H7 (cell line): ENCODE measurements at regions not wholly inside any gene's neighbourhood (a gene's known extent, or its start where the extent isn't known, plus 50 kb on each side); places are given as distances from the start of the nearest gene placed in this dataset.

Experiments used
- DNase-seq: peaks from one replicate; pipeline ENCODE4 v3.0.0; 2012
- H3K27me3 ChIP-seq: 2 replicates; pipeline ENCODE4 v1.6.0; 2011; ENCODE audit warnings: mild to moderate bottlenecking, low read length; ENCODE audit not compliant: control insufficient read depth, insufficient read depth
- H3K36me3 ChIP-seq: replicated peaks from 2 replicates; pipeline ENCODE4 v1.5.1; 2011; ENCODE audit warnings: low read length; ENCODE audit not compliant: control insufficient read depth, insufficient read depth
- H3K4me3 ChIP-seq: 2 replicates; pipeline ENCODE4 v1.5.1; 2011; ENCODE audit warnings: low read depth, mild to moderate bottlenecking, control low read depth, low read length, moderate library complexity; ENCODE audit not compliant: insufficient read depth

DNA sequence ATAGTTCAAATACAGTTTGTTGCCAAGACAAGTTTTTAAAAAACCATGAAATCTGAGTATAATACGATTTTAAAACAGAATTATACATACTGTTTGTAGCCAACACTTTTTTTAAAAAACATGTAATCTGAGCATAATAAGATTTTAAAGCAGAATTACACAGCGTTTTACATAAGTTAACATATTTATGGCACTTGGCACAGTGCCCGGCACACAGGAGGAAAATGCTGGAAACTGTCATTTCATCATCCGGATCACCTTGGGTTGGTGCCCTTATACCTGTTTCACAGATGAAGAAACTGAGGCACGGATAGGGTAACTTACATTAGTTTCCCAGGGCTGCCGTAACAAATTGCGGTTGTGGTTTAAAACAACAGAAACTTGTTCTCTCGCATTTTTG lies 193.0 kb downstream of the BMP7 start:
- H3K4me3 ChIP-seq, result no peak overlapping the region
- DNase-seq, result no peak
- H3K36me3 ChIP-seq, result no peaks in the 10 kb centered on the region
- peaks cover 2% of the 10 kb centered on the region for H3K27me3 ChIP-seq

DNA sequence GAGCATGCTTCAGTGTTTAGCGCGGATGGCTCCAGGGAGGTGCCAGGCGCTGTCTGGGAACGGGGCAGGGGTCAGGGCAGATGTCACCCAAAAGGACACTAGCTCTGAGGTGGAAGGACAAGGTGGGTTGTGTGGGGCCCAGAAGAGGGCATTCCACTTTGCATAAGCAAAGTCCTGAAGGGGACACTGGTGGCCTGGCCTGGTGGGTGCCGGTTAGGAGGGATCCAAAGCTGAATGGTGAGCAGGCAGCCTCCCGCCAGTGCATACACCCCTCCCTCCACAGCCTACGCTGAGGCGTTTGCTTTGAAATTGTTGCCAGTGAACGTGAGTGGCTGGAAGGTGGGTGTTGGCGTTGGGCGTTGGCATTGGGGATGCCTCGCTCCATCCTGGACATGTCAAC lies 192.1 kb downstream of the BMP7 start:
- DNase-seq, result no peak
- H3K27me3 ChIP-seq, result peaks cover 2% of the 10 kb centered on the region
- no peak overlapping the region for H3K4me3 ChIP-seq

DNA sequence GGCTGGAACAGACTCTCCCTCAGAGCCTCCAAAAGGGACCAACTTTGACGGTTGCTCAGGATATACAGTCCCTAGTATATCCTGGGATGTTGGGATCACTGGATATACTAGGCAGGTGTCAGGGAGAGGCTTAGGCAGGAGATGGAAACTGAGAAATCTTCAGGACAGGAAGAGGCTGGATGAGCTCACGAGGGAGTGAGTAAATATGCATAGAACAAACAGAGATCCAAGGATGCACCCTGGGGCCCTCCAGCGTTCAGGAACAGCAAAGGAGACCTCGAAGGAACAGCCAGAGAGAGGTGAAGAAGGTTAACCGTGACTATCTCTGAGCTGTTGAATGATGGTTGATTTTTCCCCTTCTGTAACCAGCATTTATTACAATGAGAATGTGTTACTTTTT lies 191.3 kb downstream of the BMP7 start:
- peaks cover 2% of the 10 kb centered on the region; the same call in 1 of the 2 replicates for H3K27me3 ChIP-seq
- no peaks in the 10 kb centered on the region for H3K36me3 ChIP-seq
- DNase-seq, result no peak
- H3K4me3 ChIP-seq, result no peak overlapping the region

More for the DNA sequence above, 192.1 kb downstream of the BMP7 start:
- no peaks in the 10 kb centered on the region for H3K36me3 ChIP-seq

DNA sequence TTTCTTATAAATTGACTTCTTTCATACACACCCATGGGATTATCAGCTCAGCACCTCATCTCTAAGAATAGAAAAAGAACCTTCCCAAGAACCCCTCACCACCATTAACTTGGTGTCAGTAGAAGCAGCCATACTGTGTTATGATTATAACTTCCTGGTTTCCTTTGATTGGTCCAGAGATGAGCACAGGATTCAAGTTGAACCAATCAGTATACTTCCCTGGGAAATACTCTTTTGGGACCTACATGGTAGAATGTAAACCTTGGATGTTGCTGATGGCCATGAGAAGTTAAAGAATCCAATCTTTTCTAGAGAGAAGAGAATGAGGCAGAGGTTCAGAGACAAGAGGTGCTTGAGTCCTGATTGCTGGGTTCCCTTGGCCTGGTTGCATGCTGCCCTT lies 190.8 kb downstream of the BMP7 start:
- Histone ChIP-seq H3K36me3 (no peaks in the 10 kb centered on the region), H3K4me3 (no peak overlapping the region)
- no peak for DNase-seq

DNA sequence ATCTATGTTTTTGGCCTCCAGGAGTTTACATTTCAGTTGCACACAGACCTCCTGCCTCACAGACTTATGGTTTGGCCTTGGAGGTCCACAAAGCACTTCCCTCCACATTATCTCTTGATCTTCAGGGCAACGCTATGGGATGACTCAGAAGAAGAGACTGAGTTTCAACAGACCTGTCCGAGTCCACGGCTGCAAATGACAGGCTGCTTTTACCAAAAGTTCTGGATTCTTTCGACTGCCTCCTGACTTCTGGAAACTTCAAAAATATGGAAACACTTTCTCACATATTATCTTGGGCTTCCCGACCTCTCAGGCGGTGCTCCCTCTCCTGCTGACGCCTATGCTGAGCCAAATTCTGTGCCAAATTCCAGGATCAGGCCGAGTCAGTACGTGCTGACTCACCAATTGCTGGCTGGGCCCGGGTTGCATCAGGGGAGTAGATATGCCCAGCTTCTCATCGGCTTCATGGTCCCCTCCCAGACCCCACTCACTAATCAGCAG lies 190.2 kb downstream of the BMP7 start:
- H3K27me3 ChIP-seq, result no peaks in the 10 kb centered on the region
- no peak for DNase-seq

More for the DNA sequence above, 190.8 kb downstream of the BMP7 start:
- H3K27me3 ChIP-seq, result peaks cover under 1% of the 10 kb centered on the region; the same call in 1 of the 2 replicates

DNA sequence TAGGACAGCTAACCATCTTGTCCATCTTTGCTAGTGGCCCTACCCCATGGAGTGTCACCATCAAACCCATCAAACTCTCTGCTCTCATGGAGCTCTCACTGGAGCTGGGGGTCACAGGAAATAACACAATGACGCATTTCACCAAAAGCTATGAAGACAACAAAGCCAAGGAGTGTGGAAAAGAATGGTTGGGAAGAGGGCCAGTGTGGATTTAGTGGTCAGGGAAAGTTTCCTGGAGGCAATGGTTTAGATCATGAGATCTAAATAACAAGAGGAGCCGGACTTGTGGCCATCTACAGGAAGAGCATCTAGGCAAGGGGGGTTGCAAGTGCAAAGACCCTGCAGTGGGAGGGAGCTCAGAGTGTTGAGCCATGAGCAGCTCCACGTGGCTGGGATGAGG lies 189.5 kb downstream of the BMP7 start:
- H3K36me3 ChIP-seq, result no peaks in the 10 kb centered on the region
- H3K4me3 ChIP-seq, result no peak overlapping the region
- no peaks in the 10 kb centered on the region for H3K27me3 ChIP-seq
- no peak for DNase-seq

More for the DNA sequence above, 190.2 kb downstream of the BMP7 start:
- no peaks in the 10 kb centered on the region for H3K36me3 ChIP-seq
- no peak overlapping the region for H3K4me3 ChIP-seq

DNA sequence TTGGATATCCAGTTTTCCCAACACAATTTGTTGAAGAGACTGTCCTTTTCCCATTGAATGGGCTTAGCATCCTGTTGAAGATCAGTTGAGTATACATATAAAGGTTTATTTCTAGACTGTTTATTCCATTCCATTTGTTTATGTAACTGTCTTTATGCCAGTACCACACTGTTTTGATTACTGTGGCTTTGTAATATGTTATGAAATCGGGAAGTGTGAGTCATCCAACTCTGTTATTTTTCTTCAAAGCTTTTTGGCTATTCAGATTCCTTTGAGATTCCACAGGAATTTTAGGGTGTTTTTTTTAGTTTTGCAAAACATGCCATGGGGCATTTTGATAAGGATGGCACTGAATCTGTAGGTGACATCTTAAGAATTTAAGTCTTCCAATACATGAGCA lies 188.3 kb downstream of the BMP7 start:
- no peaks in the 10 kb centered on the region for H3K27me3 ChIP-seq
- H3K4me3 ChIP-seq, result no peak overlapping the region
- DNase-seq, result no peak
- no peaks in the 10 kb centered on the region for H3K36me3 ChIP-seq

DNA sequence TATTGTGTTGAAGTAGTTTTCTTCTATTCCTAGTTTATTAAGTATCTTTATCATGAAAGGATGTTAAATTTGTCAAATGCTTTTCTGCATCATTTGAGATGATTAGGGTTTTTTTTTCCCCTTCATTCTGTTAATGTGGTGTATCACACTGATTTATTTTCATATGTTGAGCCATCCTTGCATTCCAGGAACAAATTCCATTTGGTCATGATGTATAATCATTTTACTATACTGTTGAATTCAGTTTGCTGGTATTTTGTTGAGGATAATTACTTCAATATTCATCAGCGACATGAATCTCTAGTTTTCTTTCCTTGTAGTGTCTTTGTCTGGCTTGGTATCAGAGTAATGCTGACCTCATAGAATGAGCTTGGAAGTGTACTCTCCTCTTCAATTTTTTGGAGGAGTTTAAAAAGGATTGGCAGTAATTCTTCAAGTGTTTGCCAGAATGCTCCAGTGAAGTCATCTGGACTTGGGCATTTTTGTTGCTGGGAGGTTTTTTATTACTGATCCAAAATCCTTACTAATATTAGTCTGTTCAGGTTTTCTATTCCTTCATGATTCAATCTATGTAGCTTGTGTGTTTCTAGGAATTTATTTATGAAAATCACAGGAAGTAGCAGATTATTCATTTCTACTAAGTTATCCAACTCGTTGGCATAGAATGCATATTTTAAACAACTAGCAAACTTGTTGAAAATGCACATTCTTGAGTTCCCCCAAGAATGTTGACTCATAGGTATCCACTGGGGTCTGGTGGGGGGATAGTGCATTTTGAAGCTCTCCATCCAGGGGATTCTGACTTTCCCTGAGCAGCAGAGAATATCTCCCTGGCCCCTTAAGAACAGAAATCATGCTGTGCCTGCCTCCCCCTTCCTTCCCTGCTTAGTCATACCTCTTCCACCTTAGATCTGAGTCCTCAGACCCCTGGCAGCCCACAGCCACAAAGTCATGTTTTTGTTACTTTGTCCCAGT lies 187.1 kb downstream of the BMP7 start:
- no peak overlapping the region for H3K4me3 ChIP-seq
- H3K36me3 ChIP-seq, result no peaks in the 10 kb centered on the region
- no peak for DNase-seq
- H3K27me3 ChIP-seq, result no peaks in the 10 kb centered on the region

DNA sequence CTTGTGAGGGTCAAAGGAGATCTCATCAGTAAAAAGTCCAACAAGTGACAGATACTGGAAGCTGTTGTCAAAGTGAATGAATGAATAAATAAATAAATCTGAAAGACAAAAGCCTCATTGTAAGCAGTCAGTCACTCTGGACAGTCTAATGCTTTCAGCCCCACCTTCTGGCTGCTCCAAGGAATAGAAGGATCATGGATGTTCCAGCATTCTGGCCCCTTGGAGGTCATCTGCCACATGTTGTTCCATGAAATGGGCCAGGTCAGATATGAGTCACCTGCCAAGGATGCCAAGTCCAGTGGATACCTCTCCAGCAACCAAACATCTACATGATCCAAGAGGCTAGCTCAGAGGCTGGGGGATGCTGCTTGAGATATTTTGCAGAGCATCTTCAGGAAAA lies 185.6 kb downstream of the BMP7 start:
- Histone ChIP-seq H3K4me3 (no peak overlapping the region), H3K36me3 (no peaks in the 10 kb centered on the region), H3K27me3 (no peaks in the 10 kb centered on the region)
- no peak for DNase-seq

DNA sequence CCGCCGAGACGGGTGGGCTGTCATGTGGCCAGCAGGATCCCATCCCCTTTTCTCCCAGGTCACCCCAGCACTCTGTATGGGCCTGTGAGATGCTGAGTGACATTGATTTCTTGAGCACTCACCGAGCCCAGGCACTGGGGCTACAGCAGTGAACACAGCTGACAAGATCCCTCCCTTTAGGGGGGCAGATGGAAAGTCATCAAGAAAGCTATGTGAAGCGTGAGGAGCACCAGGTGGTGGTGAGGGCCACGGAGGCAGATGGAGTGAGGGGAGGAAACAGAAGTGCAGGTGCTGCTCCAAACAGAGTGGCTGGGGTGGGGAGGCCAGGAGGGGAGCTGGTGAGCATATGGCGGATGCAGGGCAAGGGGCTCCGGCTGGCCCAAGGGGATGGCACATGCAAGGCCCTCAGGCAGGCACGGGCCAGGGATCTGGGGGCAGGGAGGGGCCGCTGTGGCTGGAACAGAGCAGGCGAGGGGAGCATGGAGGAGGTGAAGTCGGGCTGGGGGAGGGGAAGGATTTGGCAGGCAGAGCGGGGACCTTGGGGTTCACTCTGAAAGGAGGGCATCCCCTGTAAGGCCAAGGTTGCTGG lies 184.0 kb downstream of the BMP7 start:
- Histone ChIP-seq H3K4me3 (no peak overlapping the region), H3K36me3 (no peaks in the 10 kb centered on the region), H3K27me3 (no peaks in the 10 kb centered on the region)
- no peak for DNase-seq

DNA sequence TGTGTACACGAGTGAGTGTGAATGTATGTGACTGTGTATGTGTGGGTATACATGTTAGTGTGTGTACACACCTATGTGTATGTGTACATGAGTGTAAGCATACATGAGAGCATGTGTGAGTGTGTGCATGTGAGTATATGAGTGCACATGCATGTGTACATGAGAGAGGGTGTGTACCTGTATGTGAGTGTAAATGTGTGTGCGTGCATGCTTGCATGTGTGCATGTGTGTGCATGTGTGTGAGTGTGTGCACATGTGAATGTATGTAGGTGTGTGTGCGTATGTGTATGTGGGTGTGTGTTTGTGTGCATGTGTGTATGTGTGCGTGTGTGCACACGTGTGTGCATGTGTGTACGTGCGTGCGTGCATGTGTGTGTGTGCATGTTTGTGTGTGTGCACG lies 183.4 kb downstream of the BMP7 start:
- no peaks in the 10 kb centered on the region; the same call in 1 of the 2 replicates for H3K27me3 ChIP-seq
- H3K4me3 ChIP-seq, result no peak overlapping the region
- DNase-seq, result no peak
- H3K36me3 ChIP-seq, result no peaks in the 10 kb centered on the region

DNA sequence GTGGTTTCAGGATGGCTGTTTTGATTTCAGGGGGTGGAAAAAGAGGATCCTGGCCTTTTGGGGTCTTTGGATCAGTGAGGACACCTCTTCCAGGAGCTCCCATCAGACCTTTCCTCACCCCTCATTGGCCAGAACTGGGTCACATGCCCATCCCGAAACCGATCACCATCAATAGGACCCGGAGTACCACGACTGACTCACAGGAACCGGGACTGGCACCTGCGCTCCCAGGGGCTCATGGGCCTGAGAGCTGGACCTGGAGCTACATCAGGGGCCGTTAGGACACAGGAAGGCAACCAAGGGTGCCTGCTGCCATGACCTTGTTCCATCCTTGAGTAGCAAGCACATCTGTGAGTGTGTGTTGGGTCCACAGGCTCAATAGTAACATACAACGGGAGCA lies 180.4 kb downstream of the BMP7 start:
- DNase-seq, result no peak
- Histone ChIP-seq H3K27me3 (no peaks in the 10 kb centered on the region; the same call in none of the 2 replicates), H3K4me3 (no peak overlapping the region), H3K36me3 (no peaks in the 10 kb centered on the region)

DNA sequence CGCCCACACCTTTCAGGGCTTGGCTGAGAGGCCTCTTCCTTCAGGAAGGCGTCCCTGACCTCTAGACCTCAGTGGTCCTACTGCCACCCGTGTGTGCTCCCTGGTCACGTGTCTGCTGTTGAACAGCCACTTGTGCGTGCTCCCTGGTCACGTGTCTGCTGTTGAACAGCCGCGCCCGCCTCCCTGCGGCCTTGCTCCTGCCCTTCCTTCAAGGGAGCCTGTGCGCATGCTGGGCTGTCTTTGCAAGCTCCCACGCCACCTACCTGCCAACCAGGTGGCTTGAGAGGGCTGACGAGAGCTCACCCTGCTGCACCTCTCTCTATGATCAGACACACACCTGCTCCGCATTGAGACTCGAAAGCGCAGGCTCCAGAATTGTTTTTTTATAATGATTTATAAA lies 179.3 kb downstream of the BMP7 start:
- H3K27me3 ChIP-seq, result peaks cover 6% of the 10 kb centered on the region
- H3K4me3 ChIP-seq, result no peak overlapping the region
- no peak for DNase-seq
- H3K36me3 ChIP-seq, result no peaks in the 10 kb centered on the region

DNA sequence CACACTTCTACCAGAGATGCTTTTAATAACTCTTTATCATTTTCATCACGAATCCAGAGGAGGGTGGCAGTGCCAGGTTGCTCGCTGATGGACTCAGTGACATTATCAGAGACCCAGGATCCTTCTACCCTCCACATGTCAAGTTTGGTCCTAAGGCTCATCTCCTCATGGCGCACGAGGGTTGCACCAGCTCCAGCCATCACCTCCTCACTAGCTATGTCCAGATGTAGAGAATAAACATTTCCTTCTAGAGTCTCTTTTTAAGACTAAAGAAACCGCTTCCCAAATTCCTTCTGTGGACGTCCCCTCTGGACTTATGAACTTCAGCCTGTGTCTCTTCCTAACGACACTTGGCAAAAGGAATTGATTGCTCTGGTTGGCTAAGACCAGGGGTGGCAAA lies 178.7 kb downstream of the BMP7 start:
- H3K4me3 ChIP-seq, result no peak overlapping the region
- no peaks in the 10 kb centered on the region for H3K36me3 ChIP-seq
- peaks cover 9% of the 10 kb centered on the region for H3K27me3 ChIP-seq
- DNase-seq, result no peak

DNA sequence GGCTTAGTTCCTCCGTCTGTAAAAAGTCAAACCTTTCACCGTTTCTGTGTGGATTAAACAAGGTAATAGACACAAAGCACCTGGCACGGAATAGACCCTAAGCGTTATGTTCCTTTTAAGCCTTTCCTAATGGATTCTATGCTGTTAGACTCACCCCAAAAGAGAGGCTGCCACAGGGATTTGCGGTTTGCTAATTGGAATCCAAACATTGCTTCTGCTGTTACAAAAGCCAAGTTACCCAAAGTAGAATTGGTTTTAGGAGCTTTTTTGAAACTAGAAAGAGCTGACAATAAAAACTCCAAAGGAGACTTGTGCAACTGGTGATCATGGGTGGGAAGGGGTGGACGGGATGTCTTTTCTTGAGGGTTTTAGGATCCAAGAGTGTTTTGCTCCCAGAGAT lies 178.0 kb downstream of the BMP7 start:
- Histone ChIP-seq H3K36me3 (no peaks in the 10 kb centered on the region), H3K4me3 (no peak overlapping the region), H3K27me3 (peaks cover 9% of the 10 kb centered on the region)
- no peak for DNase-seq
